HG03097 (cell line): ENCODE measurements at regions not wholly inside any gene's neighbourhood (a gene's known extent, or its start where the extent isn't known, plus 50 kb on each side); places are given as distances from the start of the nearest gene placed in this dataset.

Experiments used
- ATAC-seq: cut with Tn5 transposase; IDR thresholded peaks from one replicate; pipeline ENCODE4 v1.9.1; 2021; ENCODE audit not compliant: unreplicated experiment, low FRiP score

DNA sequence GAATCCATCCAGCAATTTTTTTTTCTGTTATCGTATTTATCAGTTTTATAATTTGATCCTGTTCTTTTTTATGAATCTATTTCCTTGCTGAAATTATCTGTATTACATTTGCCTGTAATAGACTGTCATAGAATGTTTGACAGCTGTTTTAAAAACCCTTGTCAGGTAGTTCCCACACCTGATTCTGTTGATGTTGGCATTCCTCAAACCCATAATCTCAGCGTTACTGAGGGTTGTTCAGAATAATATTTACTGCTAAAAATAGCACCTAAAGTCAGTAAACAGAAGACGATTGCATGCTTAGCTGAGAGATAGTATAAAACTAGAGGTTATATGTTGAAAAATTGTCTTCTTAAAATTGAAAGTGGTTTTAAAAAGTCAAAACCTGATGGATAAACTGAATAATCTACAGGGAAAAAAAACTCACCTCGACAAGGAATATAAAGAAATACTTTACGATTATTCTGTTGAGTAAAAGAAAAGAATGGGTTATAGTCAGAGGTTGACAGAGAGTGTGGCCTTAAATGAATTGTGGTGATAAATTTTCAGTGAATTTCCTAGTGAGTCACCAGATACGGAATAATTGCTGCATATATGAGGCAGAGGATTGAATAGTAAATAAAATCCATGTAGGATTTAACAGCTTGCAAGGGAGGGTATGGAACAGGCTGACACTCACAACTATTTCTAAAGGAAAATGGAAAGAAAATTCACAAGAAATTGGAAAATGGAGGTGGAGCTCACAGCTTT lies 824.1 kb upstream of the IGFBP3 start:
- ATAC-seq: no peak

DNA sequence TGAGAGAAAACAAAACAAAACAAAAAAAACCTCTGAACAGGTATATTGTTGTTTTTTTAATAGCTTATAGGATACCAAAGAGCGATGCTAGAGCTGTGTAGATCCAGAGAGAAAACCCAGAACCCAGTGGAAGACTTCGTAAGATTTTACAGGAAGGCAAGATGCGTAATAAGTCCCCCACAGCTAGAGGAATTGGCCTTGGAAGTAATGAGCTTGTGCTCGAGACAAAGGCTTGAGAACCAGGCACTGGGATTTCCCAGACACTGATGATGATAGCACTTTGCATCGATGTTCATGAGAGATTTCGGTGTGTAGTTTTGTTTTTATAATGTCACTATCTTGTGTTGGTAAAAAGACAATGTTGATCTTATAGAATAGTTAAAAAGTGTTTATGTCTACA lies 821.5 kb upstream of the IGFBP3 start:
- ATAC-seq: no peak

GRCh38 chr7:46741938-46742540 lies 821.0 kb upstream of the IGFBP3 start:
- no peak for ATAC-seq

GRCh38 chr7:46741181-46741580 lies 820.1 kb upstream of the IGFBP3 start:
- ATAC-seq: no peak

DNA sequence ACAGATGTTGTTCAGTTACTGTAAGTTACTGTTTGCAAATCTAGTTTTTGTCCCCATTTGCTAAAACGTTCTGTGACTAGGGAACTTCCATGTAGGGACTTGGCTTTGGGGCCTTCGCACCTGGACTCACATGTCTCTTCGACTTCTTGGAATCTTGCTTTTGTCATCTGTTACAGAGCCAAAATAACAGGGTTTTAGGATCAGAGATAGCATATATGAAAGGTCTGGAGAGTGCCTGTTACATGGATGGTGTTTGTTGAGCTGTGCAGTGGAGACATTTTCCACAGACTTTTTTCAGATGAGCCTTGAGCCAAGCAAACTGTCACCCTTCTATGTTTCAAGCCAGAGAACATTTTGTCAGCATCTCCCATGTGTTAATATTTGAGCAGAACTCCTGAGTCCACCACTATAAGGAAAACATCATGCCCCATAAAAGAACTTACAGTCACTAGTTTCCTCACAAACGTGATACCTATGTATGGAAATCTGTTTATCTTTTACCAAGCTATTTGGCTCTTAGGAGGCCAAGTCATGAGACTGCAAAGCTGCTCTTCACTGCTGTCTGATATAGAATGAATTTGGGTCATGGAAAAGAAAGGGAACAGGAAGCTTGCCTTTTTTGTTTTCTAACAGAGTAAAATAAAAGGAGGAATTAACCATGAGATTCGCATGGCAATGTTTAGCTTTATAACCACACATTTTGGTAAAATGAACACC lies 818.6 kb upstream of the IGFBP3 start:
- no peak for ATAC-seq

- no peak for ATAC-seq
Observed at GRCh38 chr7:46738796-46739195, 817.7 kb upstream of the IGFBP3 start.

DNA sequence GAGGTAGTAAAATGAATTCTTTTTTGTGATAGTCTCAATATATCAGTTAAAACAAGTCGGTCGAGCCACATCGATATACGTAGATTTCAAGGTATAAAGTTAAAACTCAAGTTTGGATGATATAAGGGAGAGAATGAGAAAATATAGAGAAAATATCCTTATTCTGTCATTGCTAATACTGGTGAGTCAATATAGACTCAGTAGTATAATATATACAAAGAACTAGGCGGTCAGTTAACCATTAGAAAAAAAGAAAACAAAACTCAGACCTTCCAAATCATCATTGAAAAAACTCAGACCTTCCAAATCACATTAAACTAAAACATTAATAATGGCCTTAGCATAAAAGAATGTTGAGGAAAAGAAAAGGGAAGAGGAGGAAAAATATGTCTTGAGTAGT lies 817.1 kb upstream of the IGFBP3 start:
- ATAC-seq: no peak

DNA sequence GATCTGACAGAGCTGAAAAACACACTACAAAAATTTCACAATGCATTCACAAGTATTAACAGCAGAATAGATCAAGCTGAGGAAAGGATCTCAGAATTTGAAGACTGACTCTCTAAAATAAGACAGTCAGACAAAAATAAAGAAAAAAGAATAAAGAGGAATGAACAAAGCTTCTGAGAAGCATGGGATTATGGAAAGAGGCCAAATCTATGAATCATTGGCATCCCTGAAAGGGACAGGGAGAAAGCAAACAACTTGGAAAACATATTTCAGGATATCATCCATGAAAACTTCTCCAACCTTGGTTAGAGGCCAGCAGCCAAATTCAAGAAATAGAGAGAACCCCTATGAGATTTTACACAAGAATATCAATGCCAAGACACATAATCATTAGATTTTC lies 804.8 kb upstream of the IGFBP3 start:
- ATAC-seq: no peak

DNA sequence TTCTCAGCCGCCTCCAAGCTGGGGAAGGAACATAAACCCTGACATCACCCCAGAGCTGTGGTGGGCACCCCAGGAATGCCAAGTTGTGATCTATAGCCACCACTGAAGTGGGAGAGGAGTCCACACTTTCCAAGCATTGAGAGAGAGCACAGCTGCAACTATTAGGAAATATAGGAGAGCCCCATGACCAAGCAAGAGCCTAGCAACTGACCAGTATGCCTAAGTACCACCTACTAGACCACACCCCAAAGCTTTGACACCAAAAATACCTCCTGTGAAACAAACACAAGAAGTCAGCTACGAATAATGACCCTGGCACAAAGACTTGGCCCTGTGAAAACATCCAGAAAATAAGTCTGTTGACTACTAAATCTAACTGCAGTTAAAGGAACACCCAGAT lies 804.1 kb upstream of the IGFBP3 start:
- no peak for ATAC-seq

DNA sequence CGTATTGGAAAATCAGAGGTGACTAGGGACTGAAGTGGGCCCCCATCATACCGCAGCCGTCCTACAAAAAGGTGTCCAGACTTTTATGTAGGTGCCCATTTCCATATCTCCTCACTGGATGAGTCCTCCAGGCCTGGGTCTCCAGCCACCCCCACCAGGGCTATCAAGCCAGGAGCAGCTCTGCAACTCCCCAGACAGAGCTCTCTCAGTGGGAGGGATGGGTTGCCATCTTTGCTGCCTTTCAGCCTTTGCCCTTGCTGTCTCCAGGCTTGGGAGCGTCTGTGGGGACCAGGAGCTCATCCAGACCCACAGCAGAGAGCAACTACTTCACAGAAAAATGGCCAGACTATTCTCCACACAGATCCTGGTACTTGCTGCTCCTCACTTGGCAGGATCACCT lies 802.7 kb upstream of the IGFBP3 start:
- ATAC-seq: no peak

DNA sequence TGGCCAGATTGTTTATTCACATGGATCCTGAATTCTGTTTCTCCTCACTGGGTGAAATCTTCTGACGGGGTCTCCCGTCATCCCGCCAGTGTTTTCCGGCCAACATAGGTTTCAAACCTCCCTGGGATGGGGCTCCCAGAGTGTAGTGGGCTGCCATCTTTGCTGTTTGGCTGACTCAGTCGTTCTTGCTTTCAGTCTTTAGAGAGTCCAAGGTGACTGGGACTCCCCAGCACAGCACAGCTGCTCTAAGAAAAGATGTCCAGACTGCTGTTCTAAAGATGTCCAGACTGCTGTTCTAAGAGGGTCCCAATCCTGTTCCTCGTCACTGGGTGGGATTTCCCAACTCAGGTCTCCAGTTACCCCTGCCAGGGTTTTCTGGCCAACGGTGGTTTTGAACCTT lies 801.9 kb upstream of the IGFBP3 start:
- no peak for ATAC-seq

DNA sequence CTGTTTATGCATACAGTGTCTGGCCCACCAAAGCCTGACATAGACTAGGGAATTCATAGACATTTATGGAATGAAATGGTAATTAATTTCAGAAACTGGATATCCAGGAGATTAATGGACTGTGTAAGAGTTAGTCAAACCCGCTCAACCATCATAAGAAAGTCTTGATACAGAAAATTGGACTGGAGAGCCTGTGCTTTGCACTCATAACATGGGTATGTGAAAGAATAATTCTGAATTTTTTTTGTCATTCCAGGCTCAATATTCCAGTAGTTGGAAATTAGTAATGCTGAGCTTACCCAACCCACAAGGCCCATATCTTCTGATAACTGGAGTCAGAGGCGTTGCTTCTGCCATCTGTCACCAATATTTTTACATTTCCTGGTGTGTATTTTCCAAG lies 799.7 kb upstream of the IGFBP3 start:
- no peak for ATAC-seq

- ATAC-seq: no peak
Observed at GRCh38 chr7:46719616-46720015, 798.5 kb upstream of the IGFBP3 start.

DNA sequence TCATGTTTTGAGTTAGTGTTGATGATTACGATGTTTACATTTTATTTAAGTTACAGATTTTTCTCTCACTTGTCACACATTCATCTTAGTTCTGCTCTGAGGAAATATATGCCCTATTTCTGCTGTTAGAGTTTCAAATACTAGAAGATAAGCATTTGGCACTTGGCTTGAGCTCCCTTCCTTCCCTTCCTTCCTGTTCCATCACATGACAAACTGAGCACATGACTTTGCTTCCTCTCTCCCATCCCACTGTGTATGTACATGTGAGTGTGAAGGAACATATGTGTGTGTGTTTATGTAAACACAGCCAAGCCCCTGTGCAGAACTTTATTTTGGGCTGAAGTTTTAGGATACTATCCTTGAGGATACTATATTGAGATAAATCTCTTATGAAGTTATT lies 795.9 kb upstream of the IGFBP3 start:
- ATAC-seq: no peak

GRCh38 chr7:46715579-46715978 lies 794.5 kb upstream of the IGFBP3 start:
- ATAC-seq: no peak

- no peak for ATAC-seq
Observed at GRCh38 chr7:46714904-46715303, 793.8 kb upstream of the IGFBP3 start.

GRCh38 chr7:46713868-46714596 lies 793.0 kb upstream of the IGFBP3 start:
- ATAC-seq: no peak

DNA sequence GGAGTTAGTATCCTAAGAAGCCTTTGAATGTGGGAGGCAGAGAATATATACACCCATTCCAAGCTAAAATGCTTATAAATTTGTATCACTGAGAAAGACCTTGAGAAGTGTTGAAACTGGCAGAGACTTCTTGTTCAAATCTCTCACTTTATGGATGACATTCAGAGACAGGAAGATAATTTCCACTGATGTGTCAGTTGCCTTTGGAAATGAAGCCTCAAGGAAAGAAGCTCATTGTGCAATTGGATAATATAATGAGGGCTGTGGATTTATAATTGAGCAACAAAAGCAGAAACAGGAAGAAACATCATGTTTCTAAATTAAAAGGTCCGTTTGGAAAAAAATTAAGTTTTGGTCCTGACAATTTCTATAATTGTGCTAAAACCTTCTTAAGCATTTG lies 789.9 kb upstream of the IGFBP3 start:
- no peak for ATAC-seq

- no peak for ATAC-seq
Observed at GRCh38 chr7:46707973-46708372, 786.9 kb upstream of the IGFBP3 start.

- ATAC-seq: no peak
Observed at GRCh38 chr7:46705386-46706255, 784.5 kb upstream of the IGFBP3 start.
